HG03139 (cell line): ENCODE measurements at regions not wholly inside any gene's neighbourhood (a gene's known extent, or its start where the extent isn't known, plus 50 kb on each side); places are given as distances from the start of the nearest gene placed in this dataset.

Experiments
- ATAC-seq: cut with Tn5 transposase; IDR thresholded peaks from one replicate; pipeline ENCODE4 v1.9.1; 2021; ENCODE audit not compliant: unreplicated experiment

DNA sequence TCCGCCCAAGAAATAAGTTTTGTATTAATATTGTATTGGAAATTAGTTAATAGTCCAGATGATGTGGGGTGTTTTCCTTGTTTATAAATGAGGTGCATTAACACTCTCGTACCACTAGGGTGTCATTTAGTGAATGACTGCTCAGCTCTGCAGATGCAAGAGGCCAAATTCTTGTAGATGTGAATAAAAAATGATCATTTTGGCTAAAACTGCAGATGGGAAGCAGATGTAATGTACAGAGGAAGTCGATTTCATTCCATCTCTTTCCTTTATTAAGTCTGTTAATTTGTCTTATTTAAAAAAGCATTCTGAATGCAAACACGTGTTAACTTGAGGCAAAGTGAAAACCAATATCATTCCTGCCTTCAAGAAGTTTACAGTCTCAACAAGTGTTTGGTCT is 108.1 kb downstream of the DHX15 start:
- no peak for ATAC-seq

DNA sequence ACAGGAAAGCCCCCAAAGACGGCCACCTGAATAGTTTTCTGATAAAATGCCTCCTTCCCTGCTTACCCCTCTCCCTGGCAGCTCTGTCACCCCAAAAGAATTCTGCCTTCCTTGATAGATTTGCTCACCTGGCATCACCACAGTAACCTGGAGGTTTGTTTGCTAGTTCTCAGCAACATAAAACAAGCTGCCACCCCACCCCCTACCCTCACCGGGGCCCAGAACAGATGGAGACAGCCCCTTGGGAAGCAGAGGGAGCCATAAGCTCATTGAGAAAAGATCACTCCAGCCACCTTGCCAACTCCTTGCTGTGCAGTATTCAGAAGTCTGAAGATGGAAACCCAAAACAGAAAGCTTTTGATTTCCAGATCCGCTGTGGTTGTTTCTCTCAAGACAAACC is 108.6 kb downstream of the DHX15 start:
- ATAC-seq = no peak

DNA sequence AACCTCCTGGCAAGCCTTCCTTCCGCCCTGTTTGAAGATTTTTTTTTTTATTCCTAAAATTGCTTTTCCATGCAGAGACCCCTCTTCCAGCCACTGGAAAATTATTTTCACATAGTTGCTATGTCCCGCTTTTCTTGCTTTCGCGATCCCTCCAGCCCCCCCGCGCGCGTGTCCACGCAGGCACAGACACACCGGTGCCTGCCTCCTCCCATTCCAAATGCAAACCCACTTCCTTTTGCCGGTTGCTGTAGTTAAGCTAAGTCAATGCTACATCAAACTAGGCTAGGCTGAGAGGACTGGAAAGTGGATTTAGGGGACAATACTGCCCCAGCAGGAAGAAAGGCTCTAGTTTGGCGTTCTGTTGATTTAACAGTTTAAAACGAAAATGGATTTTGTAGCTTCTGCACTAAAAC is 111.0 kb downstream of the DHX15 start:
- ATAC-seq = no peak

DNA sequence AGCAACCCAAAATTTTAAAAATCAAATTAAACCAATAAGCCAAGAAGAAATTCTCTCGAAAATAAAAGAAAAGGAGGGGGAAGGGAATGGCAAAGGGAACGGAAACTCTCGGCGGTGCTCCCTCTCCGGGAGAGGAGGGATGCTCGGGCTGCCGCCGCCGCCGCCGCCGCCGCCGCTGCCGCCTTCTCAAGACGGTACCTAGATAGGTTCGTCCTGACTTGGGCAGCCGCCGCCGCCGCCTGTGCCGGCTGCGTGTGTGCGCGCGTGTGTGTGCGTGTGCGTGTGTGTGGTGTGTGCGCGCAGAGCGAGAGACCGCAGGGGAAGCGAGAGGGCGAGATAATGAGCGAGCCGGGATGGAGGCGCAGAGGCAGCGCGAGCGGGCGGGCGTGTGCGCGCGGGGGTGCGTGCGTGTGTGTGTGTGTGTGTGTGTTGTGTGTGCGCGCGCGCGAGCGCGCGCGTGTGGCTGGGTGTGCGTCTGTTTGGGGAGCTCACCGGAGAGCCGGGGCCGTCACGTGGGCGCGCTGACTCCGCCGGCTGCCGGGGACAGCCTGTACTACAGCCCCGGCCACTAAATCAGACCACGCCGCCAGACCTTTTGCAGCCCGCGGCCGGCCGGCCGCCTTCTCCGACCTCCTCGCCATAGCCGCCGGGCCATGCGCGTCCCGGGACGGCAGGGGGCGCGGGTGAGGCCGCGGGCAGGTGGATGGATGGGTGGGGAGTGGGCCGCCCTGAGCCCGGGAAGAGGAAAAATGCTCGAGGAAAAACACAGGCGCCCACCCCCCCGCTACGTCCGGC is 111.6 kb downstream of the DHX15 start:
- no peak for ATAC-seq

DNA sequence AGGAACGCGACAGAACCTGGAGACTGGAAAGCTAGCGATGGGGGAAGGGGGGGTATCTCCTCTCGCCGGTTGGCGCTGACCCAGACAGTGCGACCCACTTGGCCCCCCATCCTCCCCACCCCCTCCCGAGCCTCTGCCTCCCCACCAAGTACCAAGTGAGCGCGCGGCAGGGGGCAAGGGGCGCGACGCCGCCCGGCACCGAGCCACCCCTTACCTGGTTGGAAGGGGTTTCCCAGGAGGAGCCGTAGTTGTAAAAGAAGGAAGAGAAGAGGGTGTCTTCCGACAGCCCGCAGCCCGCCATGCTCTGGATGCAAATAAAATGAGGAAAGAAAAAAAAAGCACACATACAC is 112.2 kb downstream of the DHX15 start:
- no peak for ATAC-seq

DNA sequence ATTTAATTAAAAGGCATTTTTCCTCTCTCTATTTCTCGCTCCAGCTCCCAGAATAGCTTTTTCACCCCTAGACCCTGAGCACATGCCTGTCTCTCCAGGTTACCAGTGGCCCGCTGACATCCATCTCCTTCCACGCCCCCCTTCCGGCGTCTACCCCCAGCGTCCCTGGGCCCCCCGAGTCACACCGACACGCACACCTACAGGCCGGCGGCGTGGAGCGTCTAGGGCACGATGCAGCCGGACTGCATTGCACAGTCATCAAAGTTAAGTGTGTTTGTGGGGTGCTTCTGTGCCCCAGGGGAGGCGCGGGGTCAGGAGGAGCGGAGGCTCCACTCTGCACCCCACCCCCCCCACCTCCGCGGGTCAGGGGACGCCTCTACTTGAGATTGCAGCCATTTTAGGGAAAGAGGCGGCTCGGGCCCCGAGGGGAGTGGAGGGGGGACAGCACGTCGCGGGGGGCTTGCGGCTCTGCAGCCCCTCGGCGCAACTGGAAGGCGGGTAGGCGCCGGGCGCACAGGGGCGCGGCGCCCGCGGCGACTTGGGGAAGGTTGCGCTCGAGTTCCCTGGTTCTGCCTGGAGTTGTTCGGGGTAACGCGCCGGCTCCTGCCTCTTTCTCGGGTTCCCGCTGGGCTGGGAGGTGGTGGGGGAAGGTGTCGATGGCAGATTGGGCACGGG is 112.7 kb downstream of the DHX15 start:
- no peak for ATAC-seq

DNA sequence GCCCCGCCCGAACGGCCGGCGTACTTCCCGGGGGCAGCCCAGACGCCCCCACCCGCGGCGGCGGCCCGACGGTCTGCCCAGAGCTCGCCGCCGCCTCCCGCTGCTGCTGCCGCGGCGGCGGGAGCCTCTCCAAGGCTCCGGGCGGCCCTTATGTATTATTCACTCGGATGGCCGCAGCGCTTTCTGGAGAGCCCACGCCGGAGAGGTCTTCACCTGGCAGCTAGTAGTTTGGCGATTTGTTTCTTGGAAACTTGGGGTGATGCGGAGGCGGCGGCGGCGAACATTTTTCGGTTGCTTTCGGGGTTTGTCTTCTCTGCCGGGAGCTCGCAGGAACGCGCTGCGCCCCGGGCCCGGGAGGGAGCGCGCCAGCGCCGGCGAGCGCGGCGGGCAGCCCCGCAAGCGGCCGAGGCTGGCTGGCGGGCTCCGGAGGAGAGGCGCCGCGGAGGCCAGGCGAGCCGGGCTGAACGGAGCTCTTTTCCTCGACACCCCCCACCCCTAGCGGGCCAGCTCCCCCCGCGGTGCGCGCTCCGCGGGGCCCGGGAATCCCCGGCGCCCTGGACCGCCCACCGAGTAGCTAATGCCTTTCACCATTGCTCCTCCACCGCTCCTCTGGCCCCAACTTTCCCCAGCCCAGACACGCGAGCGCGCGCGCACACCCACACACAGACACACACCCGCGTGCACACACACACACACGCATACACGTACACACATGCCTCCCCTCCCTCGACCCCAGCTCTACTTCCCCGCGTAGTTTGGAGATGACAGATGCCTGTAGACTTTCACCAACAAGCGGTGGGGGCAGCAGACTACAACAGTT is 113.5 kb downstream of the DHX15 start:
- ATAC-seq = no peak

DNA sequence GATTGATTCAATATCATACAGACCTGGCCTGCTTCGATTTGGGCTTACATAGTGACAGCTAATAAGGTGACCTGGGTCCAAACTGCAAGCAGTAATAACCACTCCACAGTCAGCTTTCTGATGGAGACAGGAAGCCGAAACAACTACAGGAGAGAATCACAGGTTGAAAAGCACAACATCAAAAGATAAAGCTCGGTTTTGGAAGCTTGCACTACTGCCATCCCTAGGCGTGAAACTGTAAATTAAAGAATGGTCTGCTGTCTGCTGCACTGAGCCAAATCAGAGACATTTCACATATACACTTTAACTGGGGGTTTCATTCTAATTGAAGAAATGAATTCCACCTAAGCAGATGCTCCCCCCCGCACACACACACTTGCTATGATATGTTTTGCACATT is 116.3 kb downstream of the DHX15 start:
- no peak for ATAC-seq

DNA sequence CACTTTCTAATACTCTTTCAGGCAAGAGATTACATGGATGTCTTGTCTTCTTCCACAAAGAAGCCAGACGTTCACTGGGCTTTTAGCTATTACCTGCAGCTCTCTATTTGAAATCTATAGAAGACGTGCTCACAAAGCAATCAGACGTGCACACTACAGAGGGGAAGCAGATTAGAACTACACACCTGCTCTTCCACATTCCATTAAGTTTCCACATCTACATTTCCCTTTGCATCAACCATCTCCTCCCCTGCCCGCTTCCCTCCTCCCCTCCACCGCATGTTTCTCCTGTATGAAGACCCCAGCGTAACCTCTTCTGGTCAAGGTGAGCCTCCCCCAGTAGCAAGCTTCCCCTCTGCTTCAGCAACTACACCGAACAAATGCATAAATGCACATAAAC is 119.8 kb downstream of the DHX15 start:
- no peak for ATAC-seq

DNA sequence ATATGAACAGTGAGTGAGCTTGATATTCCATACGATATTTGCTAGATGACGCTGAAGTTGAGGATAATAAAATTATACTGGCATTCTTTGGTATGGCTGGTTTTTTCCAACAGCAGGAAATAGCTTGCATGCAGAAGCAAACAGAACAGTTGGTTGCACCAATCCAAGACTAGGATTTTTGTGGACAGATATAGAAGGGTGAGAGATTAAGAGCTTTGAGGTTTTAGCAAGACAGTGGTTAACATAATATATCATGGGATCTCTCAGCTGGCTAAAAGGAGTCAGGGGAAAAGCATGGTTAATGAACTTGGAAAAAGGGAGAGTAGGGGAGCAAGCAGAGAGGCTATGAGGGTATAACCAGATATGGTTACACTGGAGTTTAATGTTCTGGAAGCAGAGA is 127.9 kb downstream of the DHX15 start:
- no peak for ATAC-seq

DNA sequence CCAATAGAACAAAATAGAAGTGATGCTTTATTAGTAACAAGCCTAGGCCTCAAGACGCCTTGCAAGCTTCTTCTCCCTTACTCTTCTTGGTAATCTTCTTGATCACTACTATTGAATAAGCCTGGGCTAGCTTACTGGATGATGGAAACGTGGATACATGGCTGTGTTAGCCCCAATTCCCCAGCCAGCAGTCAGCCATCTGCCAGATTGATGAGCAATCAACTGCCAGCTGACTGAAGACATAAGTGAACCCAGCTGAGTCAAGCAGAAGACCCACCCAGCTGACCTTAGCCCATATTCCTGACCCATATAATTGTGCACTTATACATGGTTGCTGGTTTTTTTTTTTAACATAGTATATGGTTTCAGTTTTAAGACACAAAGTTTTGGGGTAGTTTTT is 130.4 kb downstream of the DHX15 start:
- no peak for ATAC-seq

DNA sequence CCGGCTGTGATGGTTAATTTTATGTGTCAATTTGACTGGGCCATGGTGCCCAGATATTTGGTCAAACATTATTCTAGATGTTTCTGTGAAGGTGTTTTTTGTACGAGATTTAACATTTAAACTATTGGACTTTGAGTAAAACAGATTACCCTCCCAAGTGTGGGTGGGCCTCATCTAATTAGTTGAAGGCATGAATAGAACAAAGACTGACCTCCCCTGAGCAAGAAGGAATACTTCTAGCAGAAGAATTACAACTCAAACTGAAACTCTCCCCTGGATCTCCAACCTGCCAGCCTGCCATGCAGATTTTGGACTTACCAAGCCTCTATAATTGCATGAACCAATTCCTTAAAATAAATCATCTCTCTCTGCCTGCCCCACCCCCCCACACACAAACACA is 132.5 kb downstream of the DHX15 start:
- no peak for ATAC-seq

DNA sequence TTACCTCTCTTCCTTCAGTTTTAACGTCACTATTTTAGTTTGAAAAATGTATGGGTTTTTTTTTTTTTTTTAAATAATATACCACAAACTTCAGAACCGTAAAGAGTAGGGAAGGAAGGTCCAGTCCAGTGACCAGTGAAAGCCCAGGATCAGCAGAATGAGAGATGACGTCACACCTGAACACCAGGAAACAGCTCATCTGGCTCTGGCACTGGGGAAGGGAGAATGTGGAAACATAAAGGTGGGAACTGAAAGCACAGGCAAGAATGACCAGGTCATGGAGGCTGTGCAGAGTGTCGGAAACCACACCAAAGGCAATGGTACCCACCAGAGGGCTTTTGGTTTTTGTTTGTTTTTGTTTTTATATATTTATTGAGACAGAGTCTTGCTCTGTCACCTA is 141.2 kb downstream of the DHX15 start:
- no peak for ATAC-seq

DNA sequence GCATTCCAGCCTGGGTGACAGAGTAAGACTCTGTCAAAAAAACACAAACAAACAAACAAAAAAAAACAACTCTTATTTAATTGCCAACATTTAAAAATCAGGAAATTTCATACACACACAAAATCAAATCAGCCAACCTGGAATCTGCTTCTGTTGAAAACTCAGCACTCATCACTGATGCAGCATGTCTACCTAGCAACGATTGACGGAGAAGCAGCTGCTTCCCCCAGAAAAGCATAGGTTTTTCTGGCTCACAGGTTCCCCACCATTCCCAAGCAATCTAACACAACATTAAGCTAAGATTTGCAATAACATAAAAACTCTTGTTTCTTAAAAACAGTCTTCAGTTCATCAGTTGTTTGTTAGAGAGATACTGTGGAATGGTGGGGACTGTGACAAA is 143.6 kb downstream of the DHX15 start:
- no peak for ATAC-seq

DNA sequence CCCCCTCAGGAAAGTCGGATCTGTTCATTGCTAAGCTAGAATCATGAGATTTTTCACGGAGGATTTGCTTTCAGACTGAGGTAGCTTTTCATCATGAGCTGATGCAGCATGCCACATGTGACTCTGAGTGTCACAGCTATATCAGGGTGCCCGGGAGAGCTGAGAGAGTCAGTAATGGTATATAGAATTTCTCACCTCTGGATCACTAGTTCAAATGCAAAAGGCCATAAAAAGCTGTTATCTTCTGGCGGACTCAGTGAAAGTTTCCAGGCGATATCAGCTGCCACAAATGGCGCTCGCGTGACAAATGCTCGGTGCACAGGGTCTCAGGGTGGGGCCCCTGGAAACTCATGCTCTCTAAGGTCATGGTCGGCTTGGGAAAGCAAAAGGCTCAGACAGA is 150.1 kb downstream of the DHX15 start:
- ATAC-seq = no peak

DNA sequence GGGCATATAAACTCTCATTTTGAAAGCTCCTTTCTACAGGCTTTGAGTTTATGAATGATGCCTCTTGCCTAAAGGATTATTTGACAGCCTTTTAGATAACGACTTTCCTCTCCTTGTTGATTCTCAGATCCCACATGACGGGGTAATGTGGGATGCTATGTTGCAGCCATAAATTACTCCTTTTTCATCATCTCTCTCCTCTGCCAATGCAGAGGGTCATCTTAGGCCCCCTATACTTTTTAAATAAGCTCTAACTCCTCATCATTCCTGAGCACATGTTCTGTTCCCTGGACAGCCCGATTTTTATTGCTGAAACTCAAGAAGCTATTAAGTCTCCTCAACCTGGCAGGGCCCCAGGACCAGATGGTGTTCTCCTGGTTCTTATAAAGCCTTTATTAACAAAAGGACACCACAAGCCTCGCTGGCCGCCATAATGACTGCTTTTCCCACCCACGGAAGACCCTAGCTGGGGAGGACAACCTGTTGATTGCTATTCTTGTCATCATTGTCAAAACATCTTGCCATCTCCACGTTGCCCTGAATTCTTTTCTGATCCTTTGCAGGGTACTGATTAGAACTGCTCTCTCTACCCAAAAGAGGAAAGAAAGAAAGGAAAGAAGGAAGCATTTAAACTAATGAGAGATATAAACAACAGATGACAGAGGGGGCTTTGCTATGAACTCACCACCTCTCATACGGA is 150.7 kb downstream of the DHX15 start:
- no peak for ATAC-seq

DNA sequence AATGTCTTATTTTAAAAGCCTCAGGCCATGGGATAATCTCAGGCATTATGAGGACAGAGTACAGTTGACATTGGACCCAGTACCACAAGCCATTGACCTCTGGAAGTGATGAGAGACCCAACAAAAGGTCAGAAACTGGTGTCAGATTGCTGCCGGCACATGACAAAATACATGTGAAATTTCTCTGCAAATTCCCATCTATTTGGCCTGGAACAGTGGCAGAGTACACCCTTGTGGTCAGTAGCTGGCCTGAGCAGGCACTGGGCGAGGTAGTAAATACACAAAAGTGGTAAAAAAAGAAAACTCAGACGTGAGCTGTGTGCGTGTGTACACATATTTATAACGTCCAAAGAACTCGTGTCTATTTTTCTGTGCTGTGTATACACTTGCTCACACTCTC is 155.5 kb downstream of the DHX15 start:
- ATAC-seq = no peak

DNA sequence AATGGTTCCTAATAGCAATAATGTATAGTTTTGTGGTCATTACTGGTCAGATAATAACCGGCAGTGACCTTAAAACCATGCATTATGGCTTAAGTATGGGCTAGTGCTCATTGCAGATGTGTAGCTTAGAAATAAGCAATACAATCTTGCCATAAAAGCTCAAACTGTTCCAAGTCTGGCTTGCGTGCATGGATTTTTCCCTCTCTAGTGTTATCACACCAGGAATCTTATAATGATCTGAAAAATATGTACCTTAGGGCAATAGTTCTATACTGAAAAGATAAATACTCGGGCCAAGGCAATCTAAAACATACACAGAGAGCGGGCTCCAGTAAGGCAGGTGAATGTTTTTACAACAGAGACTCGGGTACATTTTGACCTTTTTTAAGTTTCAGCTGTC is 157.8 kb downstream of the DHX15 start:
- ATAC-seq = no peak

DNA sequence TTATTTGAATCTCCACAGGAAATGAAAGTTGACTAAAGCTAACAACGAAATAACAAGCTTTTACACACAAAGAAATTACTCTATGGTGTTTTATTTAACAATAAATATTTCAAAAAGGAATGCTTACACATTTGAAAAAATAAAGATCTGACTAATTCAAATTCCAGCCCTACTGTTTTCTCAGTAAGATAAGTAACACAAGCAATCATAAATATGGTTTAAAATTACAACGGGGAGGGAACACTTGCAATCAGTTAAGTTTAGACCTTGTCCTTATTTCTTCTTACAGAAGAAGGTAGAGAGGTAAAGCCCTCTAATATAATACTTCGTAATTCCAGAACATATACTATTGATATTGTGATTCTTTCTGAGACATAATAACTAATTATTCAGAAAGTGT is 158.5 kb downstream of the DHX15 start:
- ATAC-seq = no peak

DNA sequence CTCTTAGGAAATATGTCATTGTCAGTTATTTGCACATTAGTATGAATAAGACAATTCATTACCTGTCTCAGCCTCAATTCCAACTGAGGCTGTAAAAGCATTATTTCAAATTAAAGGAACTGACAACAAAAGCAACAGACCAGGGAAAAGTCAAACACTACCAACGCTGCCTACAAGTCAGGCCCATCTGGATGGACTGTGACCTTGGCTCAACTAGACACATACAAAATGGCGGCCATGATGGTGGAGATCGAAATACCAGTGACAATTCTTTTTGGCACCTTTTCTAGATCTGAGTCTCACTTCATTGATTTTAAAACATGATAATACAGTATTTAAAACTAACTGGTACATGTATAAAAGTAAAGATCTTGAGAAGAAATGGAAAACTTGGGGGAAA is 160.7 kb downstream of the DHX15 start:
- no peak for ATAC-seq

DNA sequence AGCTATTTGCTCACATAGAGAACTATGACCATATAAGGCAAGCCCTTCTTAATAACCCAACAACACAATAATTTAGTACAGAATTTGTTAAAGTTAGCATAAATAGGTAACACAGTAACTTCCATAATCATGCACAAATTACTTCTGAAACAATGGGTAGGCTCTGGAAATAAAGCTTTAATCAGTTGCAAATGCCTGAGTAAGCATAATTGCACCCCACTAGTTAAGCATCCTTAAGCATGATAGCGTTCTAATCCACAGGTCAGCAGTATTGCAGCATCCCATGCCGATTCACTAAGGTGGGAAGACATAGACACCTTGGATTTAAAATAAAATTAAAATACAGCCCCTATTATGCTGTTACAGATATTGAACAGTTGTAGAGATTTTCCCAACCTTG is 161.7 kb downstream of the DHX15 start:
- no peak for ATAC-seq
